ENCODE measurements at regions not wholly inside any gene's neighbourhood (a gene's known extent, or its start where the extent isn't known, plus 50 kb on each side); places are given as distances from the start of the nearest gene placed in this dataset.
"Not testable (repeated sequence)": the region's sequence is repeated elsewhere in the genome, so short reads cannot be mapped to it uniquely, and the experiment has no call there.

DNA sequence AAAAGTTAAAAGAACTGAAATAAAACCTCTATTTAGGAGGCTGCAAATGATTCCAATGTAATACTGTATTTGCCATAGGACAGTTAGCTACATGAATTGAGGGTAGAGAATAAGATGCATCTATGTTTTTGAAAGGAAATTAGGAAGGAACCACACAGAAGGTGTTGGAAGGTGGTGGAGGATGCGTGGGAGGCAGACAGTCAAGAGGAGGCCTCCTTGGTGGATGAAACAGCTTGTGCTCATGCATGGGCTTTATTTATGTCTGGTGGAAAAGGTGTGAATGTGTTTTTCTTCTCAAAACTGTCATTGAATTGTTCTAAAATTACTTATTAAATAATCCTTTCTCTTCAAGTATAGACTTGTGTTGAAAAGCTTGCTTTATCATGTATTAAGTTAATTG, 314.4 kb upstream of the NPSR1 start:
- Histone ChIP-seq H3K27me3 (no peaks in the 10 kb centered on the region; the same call in 1 of the 2 replicates), H3K9me3 (0 out of 2 replicates have a peak, but pooled peaks cover 2% of the 10 kb centered on the region), H3K36me3 (no peaks in the 10 kb centered on the region), H3K4me3 (no peak overlapping the region)
- DNase-seq: no peak

DNA sequence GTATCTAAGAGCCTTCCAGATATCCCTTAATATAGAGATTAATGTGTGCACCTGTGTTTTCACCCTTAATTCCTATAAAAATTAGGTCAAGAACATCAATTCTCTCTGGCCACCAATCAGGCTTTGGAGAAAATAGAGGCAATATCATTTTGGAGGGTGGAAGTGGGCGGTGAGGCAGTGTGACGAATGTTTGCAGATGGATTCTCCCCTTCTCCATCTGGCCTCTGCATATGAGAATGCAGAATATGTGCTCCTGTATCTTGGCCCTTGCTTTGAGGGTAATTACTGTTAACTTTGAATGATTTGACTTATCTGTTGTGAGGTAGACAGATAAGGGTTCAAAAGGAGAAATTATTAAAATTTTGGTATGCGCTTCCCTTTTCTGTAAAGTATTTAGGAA, 304.0 kb upstream of the NPSR1 start:
- Histone ChIP-seq H3K9me3 (no peaks in the 10 kb centered on the region), H3K36me3 (no peaks in the 10 kb centered on the region), H3K27me3 (no peaks in the 10 kb centered on the region), H3K4me3 (no peak overlapping the region)
- DNase-seq: no peak

DNA sequence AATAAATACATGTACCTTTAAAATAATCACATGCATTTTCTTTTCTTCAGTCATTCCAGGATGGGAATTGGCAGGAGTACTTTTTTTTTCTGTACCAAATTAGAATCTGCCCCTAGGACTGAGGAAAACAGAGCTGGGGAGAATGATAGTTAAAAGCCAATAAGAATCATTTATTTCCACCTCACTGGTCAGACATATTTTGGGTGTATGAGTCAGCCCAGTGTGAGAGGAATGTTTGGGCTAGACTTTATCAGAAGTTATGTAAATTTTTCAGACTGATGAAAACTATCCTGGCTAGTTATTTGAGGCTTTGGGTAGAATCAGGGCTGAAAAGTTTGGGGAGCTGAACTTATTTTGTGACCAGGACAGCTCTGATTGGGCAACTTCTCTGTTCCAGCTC, 303.1 kb upstream of the NPSR1 start:
- DNase-seq: no peak
- no peaks in the 10 kb centered on the region for H3K27me3 ChIP-seq
- no peaks in the 10 kb centered on the region for H3K9me3 ChIP-seq
- H3K4me3 ChIP-seq: no peak overlapping the region
- H3K36me3 ChIP-seq: no peaks in the 10 kb centered on the region

DNA sequence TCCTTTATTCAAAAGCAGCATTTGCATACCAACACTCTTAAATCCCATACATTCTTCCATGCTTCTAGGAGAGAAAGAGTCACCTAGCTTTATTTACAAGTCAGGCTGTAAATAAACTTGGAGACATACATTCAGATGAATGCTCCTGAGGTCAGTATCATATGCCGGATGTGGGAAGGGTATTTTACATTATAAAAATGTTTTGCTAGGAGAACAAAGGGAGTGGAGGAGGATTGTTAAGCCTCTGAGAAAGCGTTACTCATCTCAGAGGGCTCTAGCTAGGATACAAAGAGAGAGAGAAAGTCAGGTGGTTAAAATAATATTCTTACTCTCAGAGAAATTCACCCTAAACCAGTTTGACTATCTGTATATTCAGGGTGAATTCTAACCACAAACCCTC, 300.9 kb upstream of the NPSR1 start:
- Histone ChIP-seq H3K27me3 (no peaks in the 10 kb centered on the region), H3K9me3 (no peaks in the 10 kb centered on the region)
- no peak for DNase-seq

DNA sequence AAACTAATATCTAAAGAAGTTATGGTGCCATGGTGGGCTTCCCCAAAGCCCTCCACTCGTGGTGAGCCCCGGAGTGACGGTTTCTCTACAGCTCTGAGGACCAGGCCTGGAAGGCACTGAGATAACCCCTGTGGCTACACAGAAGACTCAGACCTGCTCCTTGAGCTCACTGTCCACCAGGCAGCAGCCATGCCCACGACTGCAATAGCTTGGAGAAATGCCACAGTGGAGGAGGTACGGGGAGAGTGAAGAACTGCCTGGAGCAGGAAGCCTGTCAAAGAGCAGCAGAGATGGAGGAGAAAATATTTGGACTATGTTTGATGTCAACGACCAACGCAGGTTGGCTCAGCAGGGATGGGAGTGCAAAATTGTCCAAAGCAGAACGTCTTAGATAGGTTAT, 300.1 kb upstream of the NPSR1 start:
- Histone ChIP-seq H3K9me3 (no peaks in the 10 kb centered on the region; the same call in 1 of the 2 replicates), H3K36me3 (no peaks in the 10 kb centered on the region), H3K4me3 (no peak overlapping the region), H3K27me3 (no peaks in the 10 kb centered on the region)
- DNase-seq: no peak

More for the DNA sequence above, 300.9 kb upstream of the NPSR1 start:
- Histone ChIP-seq H3K36me3 (no peaks in the 10 kb centered on the region), H3K4me3 (no peak overlapping the region)

DNA sequence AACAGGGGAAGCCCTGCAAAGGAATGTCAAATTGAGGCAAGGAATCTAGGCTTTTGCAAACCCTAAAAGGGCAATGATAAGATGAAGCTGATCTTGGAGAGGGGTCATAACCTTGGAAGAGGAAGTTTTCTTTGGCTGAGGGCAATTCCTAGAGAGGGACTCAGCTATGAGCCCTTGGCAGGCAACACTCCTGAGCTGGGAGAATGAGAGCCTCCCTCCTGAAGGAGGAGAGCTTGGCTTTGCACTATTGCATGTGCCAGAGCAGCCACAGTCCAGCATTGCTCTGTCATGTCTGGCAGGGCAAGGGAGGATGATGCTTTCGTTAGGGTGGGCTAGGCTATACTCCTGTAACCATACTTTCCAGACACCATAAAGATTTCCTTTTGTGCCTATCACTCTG, 299.4 kb upstream of the NPSR1 start:
- H3K9me3 ChIP-seq, H3K27me3 ChIP-seq, H3K4me3 ChIP-seq, H3K36me3 ChIP-seq: not testable (repeated sequence)
- DNase-seq: peak; percentile 68

DNA sequence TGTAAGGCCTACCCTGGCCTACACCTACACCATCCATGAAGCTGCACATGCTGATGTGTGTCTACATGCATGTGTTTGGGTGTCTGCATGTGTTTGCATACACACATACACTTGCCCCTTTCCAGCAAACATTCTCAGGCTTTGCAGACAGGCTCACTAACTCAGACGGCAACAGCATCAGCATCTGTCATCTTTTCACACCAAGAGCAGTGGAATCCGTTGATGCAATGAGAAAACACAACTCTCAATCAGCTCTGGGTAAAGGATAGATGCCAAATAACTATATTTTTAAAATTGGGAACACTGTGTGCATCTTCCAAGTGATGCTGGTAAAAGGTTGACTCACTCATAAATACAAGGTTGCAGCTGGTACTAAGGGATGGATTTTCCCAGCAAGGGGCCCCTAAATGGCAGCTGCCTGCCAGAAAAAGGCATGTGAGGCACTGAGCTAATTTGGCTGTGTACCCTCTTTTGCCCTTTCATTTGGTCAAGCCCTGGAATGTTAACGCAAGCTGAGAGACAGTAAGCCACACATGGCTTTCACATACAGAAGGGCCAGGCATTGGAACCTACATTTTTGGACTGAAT, 296.3 kb upstream of the NPSR1 start:
- H3K36me3 ChIP-seq: no peaks in the 10 kb centered on the region
- H3K4me3 ChIP-seq: no peak overlapping the region
- no peaks in the 10 kb centered on the region; the same call in 1 of the 2 replicates for H3K9me3 ChIP-seq
- peak; percentile 81 for DNase-seq
- no peaks in the 10 kb centered on the region for H3K27me3 ChIP-seq

DNA sequence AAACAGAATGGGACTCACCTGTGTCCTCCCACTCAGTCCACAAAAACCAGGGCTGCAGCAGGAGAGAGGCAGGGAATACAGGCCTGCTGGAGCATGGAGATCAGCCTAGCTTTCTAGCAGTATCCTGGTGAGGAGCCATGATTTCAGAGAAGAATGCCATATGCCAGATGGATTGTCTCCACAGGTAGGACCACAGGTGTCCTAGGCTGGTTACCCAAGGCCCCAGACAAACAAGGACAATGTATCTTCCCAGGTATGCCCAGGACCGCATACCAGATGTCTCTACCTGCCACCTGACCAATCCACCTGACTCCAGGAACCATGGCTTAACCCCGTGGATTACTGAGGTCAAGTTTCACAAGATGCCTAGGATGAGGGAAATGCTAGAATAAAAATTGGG, 295.4 kb upstream of the NPSR1 start:
- DNase-seq: no peak
- Histone ChIP-seq H3K27me3 (no peaks in the 10 kb centered on the region), H3K9me3 (no peaks in the 10 kb centered on the region; the same call in 1 of the 2 replicates), H3K36me3 (no peaks in the 10 kb centered on the region), H3K4me3 (no peak overlapping the region)

DNA sequence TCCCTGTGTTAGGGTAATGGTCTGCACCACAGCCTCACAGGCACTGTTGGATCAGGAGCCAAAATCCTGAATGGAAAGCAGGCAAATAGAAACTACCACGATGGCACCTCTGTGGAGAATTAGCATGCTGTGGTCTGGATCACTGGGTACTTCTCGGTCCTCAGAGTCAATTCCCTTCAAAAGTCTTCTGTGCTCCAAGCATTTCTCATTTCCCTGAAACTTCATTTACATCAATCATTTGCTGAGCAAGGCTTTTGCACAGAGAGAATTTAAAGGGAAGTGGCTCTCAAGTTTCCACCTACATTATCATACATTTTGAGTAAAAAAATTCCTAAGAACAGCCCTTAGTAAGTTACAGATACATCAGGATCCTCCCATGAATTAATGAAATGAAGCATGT, 293.9 kb upstream of the NPSR1 start:
- no peak for DNase-seq
- no peak overlapping the region for H3K4me3 ChIP-seq
- no peaks in the 10 kb centered on the region; the same call in 1 of the 2 replicates for H3K9me3 ChIP-seq

DNA sequence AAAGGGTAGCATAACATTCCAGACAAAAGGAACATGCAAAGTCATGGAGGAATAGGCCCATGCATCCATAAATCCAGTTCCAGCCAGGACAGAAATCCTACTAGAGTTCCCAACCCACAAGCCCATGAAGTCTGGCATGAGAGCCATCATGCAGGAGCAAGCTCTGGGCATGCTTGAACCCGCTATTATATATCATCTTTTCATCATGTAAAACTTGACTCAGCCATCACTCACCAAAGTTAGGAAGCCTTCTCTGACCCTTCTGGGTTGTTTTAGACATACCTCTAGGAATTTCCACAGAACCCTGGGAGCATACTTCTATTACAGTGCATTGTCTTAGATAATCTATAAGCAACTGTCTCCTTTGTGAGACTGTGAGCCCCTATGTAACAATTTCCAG, 293.0 kb upstream of the NPSR1 start:
- no peaks in the 10 kb centered on the region for H3K36me3 ChIP-seq
- no peaks in the 10 kb centered on the region for H3K27me3 ChIP-seq
- no peaks in the 10 kb centered on the region; the same call in 1 of the 2 replicates for H3K9me3 ChIP-seq
- no peak for DNase-seq
- no peak overlapping the region for H3K4me3 ChIP-seq

More for the DNA sequence above, 293.9 kb upstream of the NPSR1 start:
- Histone ChIP-seq H3K36me3 (no peaks in the 10 kb centered on the region), H3K27me3 (no peaks in the 10 kb centered on the region)

DNA sequence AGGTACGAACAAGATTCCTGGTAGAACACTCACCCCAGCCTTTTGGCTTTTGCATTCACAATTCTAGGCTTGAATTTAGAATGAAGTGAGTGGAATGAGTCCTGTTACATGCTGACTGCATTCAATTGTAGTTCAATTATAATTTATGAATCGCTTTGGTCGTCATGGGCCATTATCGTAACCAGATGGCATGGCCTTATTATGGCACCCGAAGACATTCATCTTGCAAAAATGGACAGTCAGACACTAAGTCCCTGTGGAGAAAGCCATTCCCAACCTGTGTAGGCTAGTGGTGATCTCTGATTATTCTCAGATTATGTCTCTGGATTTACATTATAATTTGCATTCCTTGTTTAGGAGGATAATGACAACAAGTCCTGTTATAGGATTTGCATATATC, 292.4 kb upstream of the NPSR1 start:
- Histone ChIP-seq H3K36me3 (no peaks in the 10 kb centered on the region), H3K27me3 (no peaks in the 10 kb centered on the region), H3K4me3 (no peak overlapping the region), H3K9me3 (no peaks in the 10 kb centered on the region; the same call in 1 of the 2 replicates)
- DNase-seq: no peak

DNA sequence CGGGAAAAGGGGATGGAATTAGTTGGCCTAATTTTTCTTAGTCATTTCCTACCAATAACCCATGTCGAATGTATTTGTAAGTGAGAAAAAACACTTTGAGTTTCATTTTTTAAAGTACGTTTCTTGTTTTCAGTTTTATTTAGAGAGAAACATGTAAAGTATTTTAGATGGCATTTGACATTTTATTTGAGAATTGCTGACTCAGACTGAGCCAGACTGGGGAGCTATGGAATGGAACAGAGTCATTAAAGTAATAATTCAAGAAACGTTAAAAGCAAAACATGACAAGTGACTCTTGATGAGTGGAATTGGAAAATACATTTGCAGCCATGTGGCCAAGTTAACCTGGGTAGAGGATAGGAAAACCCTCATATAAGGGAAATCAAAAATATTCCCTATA, 286.1 kb upstream of the NPSR1 start:
- no peak for DNase-seq
- Histone ChIP-seq H3K4me3 (no peak overlapping the region), H3K36me3 (no peaks in the 10 kb centered on the region), H3K27me3 (no peaks in the 10 kb centered on the region), H3K9me3 (no peaks in the 10 kb centered on the region)

DNA sequence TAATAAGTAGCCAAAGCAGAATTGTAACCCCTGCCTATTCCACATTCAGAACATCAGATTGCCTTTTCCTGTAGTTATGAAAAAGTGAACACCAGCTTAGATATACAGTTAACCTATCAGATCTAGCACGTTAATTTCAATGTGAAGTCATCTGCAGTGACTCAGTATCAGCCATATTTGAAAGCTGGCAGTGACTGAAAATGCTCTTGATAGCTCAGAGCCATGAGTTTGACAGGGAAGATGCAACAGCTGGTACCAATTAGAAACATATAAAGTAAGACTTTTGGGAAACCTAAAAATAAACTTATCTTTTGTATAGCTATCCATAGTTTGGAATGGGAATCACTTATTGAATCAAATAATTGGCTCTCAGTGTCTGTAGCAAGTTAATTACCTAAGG, 284.1 kb upstream of the NPSR1 start:
- no peaks in the 10 kb centered on the region for H3K9me3 ChIP-seq
- H3K27me3 ChIP-seq: no peaks in the 10 kb centered on the region
- no peak overlapping the region for H3K4me3 ChIP-seq
- H3K36me3 ChIP-seq: no peaks in the 10 kb centered on the region
- no peak for DNase-seq

DNA sequence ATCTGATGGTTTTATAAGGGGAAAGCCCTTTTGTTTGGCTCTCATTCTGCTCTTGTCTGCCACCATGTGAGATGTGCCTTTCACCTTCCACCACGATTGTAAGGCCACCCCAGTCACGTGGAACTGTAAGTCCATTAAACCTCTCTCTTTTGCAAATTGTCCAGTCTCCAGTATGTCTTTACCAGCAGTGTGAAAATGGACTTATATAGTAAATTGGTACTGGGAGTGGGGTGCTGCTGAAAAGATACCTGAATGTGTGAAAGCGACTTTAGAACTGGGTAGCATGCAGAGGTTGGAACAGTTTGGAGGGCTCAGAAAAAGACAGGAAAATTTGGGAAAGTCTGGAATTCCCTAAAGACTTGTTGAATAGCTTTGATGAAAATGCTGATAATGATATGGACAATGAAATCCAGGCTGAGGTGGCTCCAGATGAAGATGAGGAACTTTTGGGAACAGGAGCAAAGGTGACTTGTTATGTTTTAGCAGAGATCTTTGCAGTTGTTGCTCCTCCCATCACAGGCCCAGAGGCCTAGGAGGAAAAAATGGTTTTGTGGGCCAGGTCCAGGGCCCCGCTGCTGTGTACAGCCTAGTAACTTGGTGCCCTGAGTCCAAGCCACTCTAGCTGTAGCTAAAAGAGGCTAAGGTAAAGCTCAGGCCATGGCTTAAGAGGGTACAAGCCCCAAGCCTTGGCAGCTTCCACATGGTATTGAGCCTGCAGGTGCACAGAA, 275.7 kb upstream of the NPSR1 start:
- H3K36me3 ChIP-seq: no peaks in the 10 kb centered on the region
- no peaks in the 10 kb centered on the region for H3K27me3 ChIP-seq

DNA sequence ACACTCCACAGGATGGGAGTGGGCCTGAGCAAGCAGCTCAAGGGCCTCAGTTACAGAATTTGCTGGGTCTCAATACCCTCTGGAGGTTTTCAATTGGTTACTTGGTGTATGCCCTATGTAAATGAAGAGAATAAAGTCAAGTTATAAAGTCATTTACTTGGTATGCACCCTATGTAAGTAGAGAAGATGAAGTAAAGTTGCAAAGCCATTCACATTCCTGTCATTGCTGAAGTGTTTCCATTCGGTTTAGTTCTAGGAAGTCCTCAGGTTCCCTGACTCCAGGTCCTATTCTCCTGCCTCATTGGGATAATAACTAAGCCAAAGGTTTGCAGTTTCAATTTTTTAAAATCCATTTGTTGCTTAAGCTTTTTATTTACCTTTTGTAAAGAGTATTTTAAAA, 272.6 kb upstream of the NPSR1 start:
- no peaks in the 10 kb centered on the region for H3K27me3 ChIP-seq
- DNase-seq: no peak
- H3K9me3 ChIP-seq: 0 out of 2 replicates have a peak, but pooled peaks cover 2% of the 10 kb centered on the region
- H3K36me3 ChIP-seq: no peaks in the 10 kb centered on the region
- H3K4me3 ChIP-seq: no peak overlapping the region

More for the DNA sequence above, 275.7 kb upstream of the NPSR1 start:
- H3K4me3 ChIP-seq: no peak overlapping the region
- no peak for DNase-seq
- H3K9me3 ChIP-seq: 0 out of 2 replicates have a peak, but pooled peaks cover 2% of the 10 kb centered on the region

DNA sequence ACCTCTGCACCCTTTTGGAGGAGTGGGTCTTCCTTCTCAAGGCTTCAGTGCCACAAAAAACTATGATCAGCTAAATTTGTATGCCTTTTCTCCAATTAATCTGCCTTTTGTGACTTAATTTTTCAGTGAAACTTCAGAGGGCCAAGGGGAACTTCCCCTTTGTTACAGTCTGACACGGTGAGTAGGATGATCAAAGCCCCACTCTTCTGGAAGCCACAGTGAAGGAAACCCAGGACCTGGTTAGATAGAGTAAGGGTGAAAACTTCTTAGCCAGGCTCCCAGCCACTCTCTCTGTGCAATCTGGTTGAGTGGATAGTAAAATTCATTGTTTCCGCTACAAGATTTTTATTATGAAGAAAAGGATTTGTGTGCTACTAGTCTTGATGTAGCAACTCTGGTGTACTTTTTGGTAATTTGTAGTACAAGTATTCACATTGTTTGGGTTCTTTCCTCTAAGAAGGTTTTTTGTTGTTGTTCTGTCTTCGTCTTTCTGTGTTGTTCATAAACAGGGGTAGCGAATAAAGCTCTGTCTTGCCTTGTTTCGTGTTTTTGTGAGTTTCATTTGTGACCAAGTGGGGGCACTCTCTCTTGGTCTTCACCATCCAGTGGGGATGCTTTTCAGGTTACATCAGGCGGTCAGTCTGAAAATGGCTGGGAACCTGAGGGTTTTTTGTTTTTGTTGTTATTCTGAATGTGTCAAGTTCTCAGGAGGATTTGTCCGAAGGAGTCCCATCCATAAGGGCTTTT, 268.5 kb upstream of the NPSR1 start:
- no peak for DNase-seq
- H3K36me3 ChIP-seq: no peaks in the 10 kb centered on the region
- no peaks in the 10 kb centered on the region for H3K9me3 ChIP-seq
- H3K27me3 ChIP-seq: no peaks in the 10 kb centered on the region
- H3K4me3 ChIP-seq: no peak overlapping the region

DNA sequence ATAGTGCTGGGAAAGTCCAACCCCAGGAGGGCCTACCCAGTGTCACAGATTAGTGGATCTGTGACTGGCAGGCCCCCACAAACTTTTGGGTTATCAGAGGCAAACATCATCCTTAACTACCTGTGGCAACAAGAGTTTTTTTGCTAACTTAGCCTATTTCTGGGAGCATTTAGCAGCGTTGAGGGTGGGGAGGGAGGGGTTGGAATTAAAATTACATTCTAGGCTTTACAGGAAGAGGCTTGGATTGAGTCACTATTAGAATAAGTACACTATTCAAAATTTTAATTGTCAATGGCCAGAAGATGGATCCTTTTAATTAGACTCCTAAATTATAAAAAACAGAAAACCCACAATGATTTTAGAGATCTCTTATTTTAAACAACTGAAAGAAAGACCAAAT, 267.9 kb upstream of the NPSR1 start:
- Histone ChIP-seq H3K36me3 (no peaks in the 10 kb centered on the region), H3K4me3 (no peak overlapping the region), H3K9me3 (no peaks in the 10 kb centered on the region), H3K27me3 (no peaks in the 10 kb centered on the region)
- DNase-seq: no peak
